Endothelial cell of umbilical vein (primary cell): ENCODE measurements at regions not wholly inside any gene's neighbourhood (a gene's known extent, or its start where the extent isn't known, plus 50 kb on each side); places are given as distances from the start of the nearest gene placed in this dataset.
"Not testable (repeated sequence)": the region's sequence is repeated elsewhere in the genome, so short reads cannot be mapped to it uniquely, and the experiment has no call there.

Experiments used
- BruUV-seq: library from RNA; stranded (reverse); fragments of 400-500 nt; replicated peaks from 2 replicates; lab custom pipeline; 2021; lab: Mats Ljungman, UMichigan
- CTCF ChIA-PET: fragments of 300-600, 350-600 bp; sonication (Branson Sonifier 250); formaldehyde crosslinking; loops from one replicate; lab custom pipeline; 2021; ENCODE audit warnings: antibody characterized with exemption, inconsistent platforms; lab: Charles Lee
- POLR2A ChIA-PET: fragments of 300-600, 350-600 bp; sonication (Branson Sonifier 250); formaldehyde crosslinking; loops from one replicate; lab custom pipeline; 2021; ENCODE audit warnings: antibody characterized with exemption, inconsistent platforms; lab: Charles Lee
- DNase-seq: peaks from one replicate; pipeline ENCODE4 v3.0.0-alpha.2; 2011; ENCODE audit warnings: low read depth, low spot score
- FAIRE-seq: peaks from 2 replicates; lab custom pipeline; 2011; peaks lifted over from hg19 to GRCh38; lab: Jason Lieb, UNC
- H2AFZ ChIP-seq: 2 replicates; pipeline ENCODE4 v1.6.0; 2012; ENCODE audit warnings: low read depth, low read length, control low read depth, inconsistent platforms
- H3K27ac ChIP-seq: 2 replicates; pipeline ENCODE4 v1.5.1; 2011; ENCODE audit warnings: low read depth, mild to moderate bottlenecking, control low read depth, low read length, moderate library complexity; ENCODE audit not compliant: insufficient read depth
- H3K27me3 ChIP-seq, 2 experiments: 2 replicates each; pipeline versions ENCODE4 v1.6.0 to v1.6.1; 2011; ENCODE audit warnings: low read length in 2 of 2, mixed read lengths in 1 of 2; ENCODE audit not compliant: control insufficient read depth in 2 of 2, insufficient read depth in 2 of 2
- H3K36me3 ChIP-seq, 2 experiments: 2 replicates in 1 of 2; 3 replicates in 1 of 2; pipeline ENCODE4 v1.5.1; 2011; ENCODE audit warnings: low read length in 2 of 2, mild to moderate bottlenecking in 1 of 2, moderate library complexity in 1 of 2; ENCODE audit not compliant: control insufficient read depth in 2 of 2, insufficient read depth in 2 of 2; ENCODE audit errors: extremely low read depth in 1 of 2
- H3K4me1 ChIP-seq: 3 replicates; pipeline ENCODE4 v1.5.1; 2011; ENCODE audit warnings: mild to moderate bottlenecking, low read length; ENCODE audit not compliant: control insufficient read depth, insufficient read depth; ENCODE audit errors: extremely low read depth
- H3K4me2 ChIP-seq: 2 replicates; pipeline ENCODE4 v1.6.1; 2011; ENCODE audit warnings: low read length, control low read depth, mixed read lengths; ENCODE audit not compliant: insufficient read depth
- H3K4me3 ChIP-seq, 3 experiments: fragments of 200-600 bp in 1 of 3; sonication (generic), shearing (Covaris generic) in 1 of 3; replicated peaks in 1 of 3; 2 replicates each; pipeline ENCODE4 v1.5.1; 2011 to 2016; ENCODE audit warnings: control low read depth in 3 of 3, low read length in 3 of 3, mild to moderate bottlenecking in 2 of 3, inconsistent platforms in 1 of 3, low read depth in 1 of 3, moderate library complexity in 1 of 3; ENCODE audit not compliant: insufficient read depth in 1 of 3
- H3K79me2 ChIP-seq: 2 replicates; pipeline ENCODE4 v1.6.0; 2012; ENCODE audit warnings: low read length, inconsistent platforms; ENCODE audit not compliant: control insufficient read depth, insufficient read depth
- H3K9ac ChIP-seq: replicated peaks from 2 replicates; pipeline ENCODE3; 2011; ENCODE audit warnings: low read length, control low read depth; ENCODE audit not compliant: insufficient read depth; ENCODE audit errors: extremely low read depth
- H3K9me1 ChIP-seq: replicated peaks from 3 replicates; pipeline ENCODE4 v1.6.0; 2011; ENCODE audit warnings: mild to moderate bottlenecking, low read length; ENCODE audit not compliant: control insufficient read depth, insufficient read depth; ENCODE audit errors: extremely low read depth
- H3K9me3 ChIP-seq: replicated peaks from 2 replicates; pipeline ENCODE4 v1.5.1; 2012; ENCODE audit warnings: low read length, inconsistent platforms; ENCODE audit not compliant: control insufficient read depth, insufficient read depth
- H4K20me1 ChIP-seq: replicated peaks from 2 replicates; pipeline ENCODE3; 2011; ENCODE audit warnings: mild to moderate bottlenecking, low read length; ENCODE audit not compliant: control insufficient read depth, insufficient read depth; ENCODE audit errors: extremely low read depth
- CTCF ChIP-seq, 2 donors: IDR thresholded peaks; 1 replicate in 1 of 2; 2 replicates in 1 of 2; pipeline ENCODE4 v1.5.1; 2011; ENCODE audit warnings: low read length in 2 of 2, mild to moderate bottlenecking in 2 of 2, moderate library complexity in 2 of 2, control low read depth in 1 of 2, inconsistent platforms in 1 of 2, low read depth in 1 of 2; ENCODE audit not compliant: insufficient read depth in 1 of 2; ENCODE audit errors: extremely low read depth in 1 of 2
- EZH2 ChIP-seq: IDR thresholded peaks from 2 replicates; pipeline ENCODE4 v1.6.1; 2012; ENCODE audit warnings: borderline replicate concordance, low read depth, mild to moderate bottlenecking, moderate library complexity, low read length, inconsistent platforms; ENCODE audit not compliant: severe bottlenecking
- FOS ChIP-seq: IDR thresholded peaks from 2 replicates; pipeline ENCODE4 v1.6.1; 2011; ENCODE audit warnings: mild to moderate bottlenecking, low read length, moderate library complexity, borderline replicate concordance; ENCODE audit not compliant: insufficient read depth
- GATA2 ChIP-seq: IDR thresholded peaks from 2 replicates; pipeline ENCODE4 v1.7.0; 2011; ENCODE audit warnings: low read depth, mild to moderate bottlenecking, moderate library complexity, mixed read lengths, low read length; ENCODE audit not compliant: insufficient read length, insufficient read depth
- JUN ChIP-seq: IDR thresholded peaks from 2 replicates; pipeline ENCODE4 v1.6.1; 2011; ENCODE audit warnings: borderline replicate concordance, low read depth; ENCODE audit not compliant: insufficient read length, insufficient read depth
- MYC ChIP-seq: IDR thresholded peaks from one replicate; pipeline ENCODE4 v1.6.1; 2011; ENCODE audit warnings: mild to moderate bottlenecking, low read depth, low read length
- POLR2A ChIP-seq: IDR thresholded peaks from 2 replicates; pipeline ENCODE4 v1.6.1; 2012; ENCODE audit warnings: low read depth, mild to moderate bottlenecking, control low read depth, low read length
- POLR2AphosphoS5 ChIP-seq: IDR thresholded peaks from 2 replicates; pipeline ENCODE4 v1.6.1; 2012; ENCODE audit warnings: low read depth, mild to moderate bottlenecking, control low read depth, low read length, moderate library complexity; ENCODE audit not compliant: insufficient read depth
- dilution Hi-C: fragments of 300-500 bp; cut with MboI; formaldehyde crosslinking; loops from one replicate; pipeline ENCODE4 v1.15.0; 2019; ENCODE audit warnings: low sequenced_read_pairs; ENCODE audit not compliant: extremely low pct_ligation_motif_present
- intact Hi-C: fragments of 100-400 bp; cut with micrococcal nuclease; formaldehyde crosslinking; loops from one replicate; pipeline ENCODE4 v1.10.0; 2022
- TF ChIP-seq, protein P1 (sequence below): IDR thresholded peaks from 2 replicates; pipeline ENCODE4 v1.6.1; 2011; ENCODE audit not compliant: insufficient read depth, insufficient read length

GRCh38 chr10:32187686-32188085 lies 131.5 kb upstream of the KIF5B start:
- no TSS peak for BruUV-seq
- intact Hi-C loops (no loop called here), dilution Hi-C loops (no loop called here)
- no peaks in the 10 kb centered on the region for H4K20me1 ChIP-seq
- peaks cover 0 to 1% of the 10 kb centered on the region in 2 experiments for H3K27me3 ChIP-seq
- H3K4me3 ChIP-seq, result no peak overlapping the region
- ChIA-PET POLR2A (no interaction called here), CTCF (interaction anchor here (0.8 to 4.9 kb wide), 4 partner anchors 11 to 23 kb away, joined by 3 to 37 read pairs (median 4); no protein-coding TSS in a partner anchor)
- no peaks in the 10 kb centered on the region for H3K9me1 ChIP-seq
- no peak for DNase-seq
- no peak overlapping the region for H2AFZ ChIP-seq
- no peak overlapping the region for H3K27ac ChIP-seq
- H3K79me2 ChIP-seq, result no peaks in the 10 kb centered on the region
- H3K36me3 ChIP-seq, result no peaks in the 10 kb centered on the region
- no peak for FAIRE-seq
- no peak overlapping the region for H3K4me2 ChIP-seq
- H3K9me3 ChIP-seq, result no peaks in the 10 kb centered on the region
- TF ChIP-seq CTCF (IDR thresholded peaks at IDR 0.05; ENCODE audit: extremely low read depth in 1 of 2, insufficient read depth in 1 of 2, low read depth in 1 of 2, low read length in 2 of 2) (no peak), JUN (no peak), POLR2AphosphoS5 (no peak), FOS (no peak), GATA2 (no peak), EZH2 (no peak), POLR2A (no peak), MYC (no peak)
- TF ChIP-seq, protein P1, sequence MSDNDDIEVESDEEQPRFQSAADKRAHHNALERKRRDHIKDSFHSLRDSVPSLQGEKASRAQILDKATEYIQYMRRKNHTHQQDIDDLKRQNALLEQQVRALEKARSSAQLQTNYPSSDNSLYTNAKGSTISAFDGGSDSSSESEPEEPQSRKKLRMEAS, result no peak
- H3K4me1 ChIP-seq, result peaks cover 7% of the 10 kb centered on the region
- H3K9ac ChIP-seq, result no peak overlapping the region

DNA sequence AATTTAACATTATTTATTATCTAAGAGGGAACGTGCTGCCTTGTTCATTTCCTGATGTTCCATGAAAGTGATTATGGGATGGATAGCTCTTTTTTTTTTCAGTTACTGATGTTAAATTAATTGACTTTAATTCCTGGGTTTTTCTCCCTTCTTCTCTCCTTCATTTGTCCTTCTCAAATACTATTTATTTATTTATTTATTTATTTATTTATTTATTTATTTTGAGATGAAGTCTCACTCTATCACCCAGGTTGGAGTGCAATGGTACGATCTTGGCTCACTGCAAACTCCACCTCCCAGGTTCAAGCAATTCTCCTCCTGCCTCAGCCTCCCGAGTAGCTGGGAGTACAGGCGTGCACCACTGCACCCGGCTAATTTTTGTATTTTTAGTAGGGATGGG lies 127.4 kb upstream of the KIF5B start:
- CTCF ChIA-PET, H3K79me2 ChIP-seq, H3K27me3 ChIP-seq, H3K4me3 ChIP-seq, H3K36me3 ChIP-seq, H3K4me1 ChIP-seq, H4K20me1 ChIP-seq, H3K9me3 ChIP-seq, H3K9ac ChIP-seq, H2AFZ ChIP-seq, H3K9me1 ChIP-seq, DNase-seq, BruUV-seq, FAIRE-seq, POLR2A ChIA-PET, H3K4me2 ChIP-seq, dilution Hi-C loops, intact Hi-C loops, H3K27ac ChIP-seq: not testable (repeated sequence)
